Choroid plexus epithelial cell (primary cell): ENCODE measurements at regions not wholly inside any gene's neighbourhood (a gene's known extent, or its start where the extent isn't known, plus 50 kb on each side); places are given as distances from the start of the nearest gene placed in this dataset.

Experiments used
- DNase-seq: peaks from one replicate; pipeline ENCODE4 v3.0.0-alpha.2; 2010; ENCODE audit warnings: low read depth
- H3K4me3 ChIP-seq: 2 replicates; pipeline ENCODE4 v1.5.1; 2011; ENCODE audit warnings: low read depth, mild to moderate bottlenecking, control low read depth, low read length, moderate library complexity
- CTCF ChIP-seq: conservative IDR thresholded peaks from 2 replicates; pipeline ENCODE4 v1.5.1; 2011; ENCODE audit warnings: low read depth, mild to moderate bottlenecking, control low read depth, inconsistent platforms, low read length, moderate library complexity

GRCh38 chr15:94917068-94917467 is 685.7 kb downstream of the MCTP2 start:
- no peak for TF ChIP-seq CTCF
- no peak for DNase-seq
- no peak overlapping the region for H3K4me3 ChIP-seq

GRCh38 chr15:94921936-94922335 is 690.6 kb downstream of the MCTP2 start:
- TF ChIP-seq CTCF, result no peak

DNA sequence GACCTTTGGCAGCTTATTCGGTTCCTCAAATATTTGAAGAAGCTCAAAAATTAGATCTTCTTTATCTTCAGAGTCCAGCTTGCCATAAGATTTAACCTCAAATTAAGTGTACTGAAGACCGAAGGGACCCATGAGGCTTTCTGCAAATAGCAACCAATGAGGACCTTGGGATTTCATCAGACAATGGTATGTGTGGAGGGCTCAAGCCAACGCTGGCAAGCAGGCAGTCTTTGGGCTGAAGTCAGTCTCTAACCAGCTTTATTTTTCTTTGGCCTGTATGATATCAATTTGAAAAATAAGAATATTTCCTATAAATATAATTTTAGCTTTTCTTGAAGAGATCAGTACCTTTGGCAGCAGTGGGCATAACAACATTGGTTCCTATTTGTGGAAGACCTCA is 692.7 kb downstream of the MCTP2 start:
- TF ChIP-seq CTCF, result no peak
- no peak for DNase-seq

More at GRCh38 chr15:94921936-94922335, 690.6 kb downstream of the MCTP2 start:
- no peak overlapping the region for H3K4me3 ChIP-seq
- no peak for DNase-seq

GRCh38 chr15:94924971-94925598 is 693.7 kb downstream of the MCTP2 start:
- no peak for DNase-seq
- TF ChIP-seq CTCF, result no peak
- H3K4me3 ChIP-seq, result no peak overlapping the region

More for the DNA sequence above, 692.7 kb downstream of the MCTP2 start:
- H3K4me3 ChIP-seq, result no peak overlapping the region

DNA sequence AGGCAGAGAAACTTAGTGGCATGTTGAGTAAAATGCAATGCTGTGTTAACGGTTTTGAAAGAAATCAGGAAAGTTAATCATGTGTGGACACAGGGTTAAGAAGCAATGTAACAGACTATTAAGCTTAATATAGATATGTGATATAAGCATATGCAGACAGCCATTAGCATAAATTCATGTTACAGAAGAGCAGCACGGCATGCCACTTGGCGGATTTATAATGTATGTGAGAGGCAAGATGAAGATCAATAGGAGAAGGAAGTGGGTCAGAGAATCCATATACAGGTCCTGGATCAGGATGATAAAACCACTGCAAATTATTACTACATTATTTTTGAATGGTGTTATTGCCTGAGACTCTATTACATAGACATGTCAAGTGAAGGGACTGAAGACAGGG is 694.3 kb downstream of the MCTP2 start:
- no peak overlapping the region for H3K4me3 ChIP-seq
- DNase-seq, result no peak
- TF ChIP-seq CTCF, result no peak

DNA sequence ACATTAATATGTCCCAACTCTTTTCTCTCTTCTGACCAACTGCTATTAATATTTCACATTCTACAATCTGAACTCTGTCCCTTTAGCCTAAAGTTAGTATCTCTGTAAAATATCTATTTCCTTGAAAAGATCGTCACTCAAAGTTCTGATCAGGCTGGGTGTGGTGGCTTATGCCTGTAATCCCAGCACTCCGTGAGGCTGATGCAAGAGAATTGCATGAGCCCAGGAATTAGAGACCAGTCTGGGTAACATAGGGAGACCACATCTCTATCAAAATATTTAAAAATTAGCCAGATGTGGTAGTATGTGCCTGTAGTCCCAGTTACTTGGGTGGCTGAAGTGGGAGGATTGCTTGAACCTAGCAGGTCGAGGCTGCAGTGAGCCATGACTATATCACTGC is 695.6 kb downstream of the MCTP2 start:
- DNase-seq, result no peak
- no peak overlapping the region for H3K4me3 ChIP-seq
- no peak for TF ChIP-seq CTCF

GRCh38 chr15:94929282-94929681 is 697.9 kb downstream of the MCTP2 start:
- no peak for DNase-seq
- TF ChIP-seq CTCF, result no peak

More at GRCh38 chr15:94929282-94929681, 697.9 kb downstream of the MCTP2 start:
- H3K4me3 ChIP-seq, result no peak overlapping the region
